GM21576 (cell line): ENCODE measurements at regions not wholly inside any gene's neighbourhood (a gene's known extent, or its start where the extent isn't known, plus 50 kb on each side); places are given as distances from the start of the nearest gene placed in this dataset.

ENCODE experiments used
- ATAC-seq: cut with Tn5 transposase; IDR thresholded peaks from one replicate; pipeline ENCODE4 v1.9.1; 2021; ENCODE audit warnings: mild to moderate bottlenecking, moderate library complexity; ENCODE audit not compliant: unreplicated experiment

DNA sequence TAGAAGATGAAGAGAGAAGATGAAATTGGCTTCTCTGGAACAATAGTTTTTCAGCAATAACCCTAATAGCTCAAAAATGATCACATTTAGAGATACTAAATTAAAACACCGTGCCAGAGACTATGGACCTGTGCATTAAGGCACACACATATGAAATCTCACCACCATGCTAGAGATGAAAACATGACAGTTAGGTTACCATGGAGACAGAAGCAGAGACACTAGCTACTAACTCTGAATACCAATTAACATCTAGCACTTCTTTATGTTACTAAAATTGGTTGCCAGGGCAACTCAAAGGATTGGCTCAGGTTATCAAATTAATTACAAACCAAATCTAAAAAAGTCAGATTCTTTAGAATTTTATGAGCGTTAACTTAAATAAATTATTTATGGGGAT, 337.7 kb downstream of the PLK2 start:
- no peak for ATAC-seq

DNA sequence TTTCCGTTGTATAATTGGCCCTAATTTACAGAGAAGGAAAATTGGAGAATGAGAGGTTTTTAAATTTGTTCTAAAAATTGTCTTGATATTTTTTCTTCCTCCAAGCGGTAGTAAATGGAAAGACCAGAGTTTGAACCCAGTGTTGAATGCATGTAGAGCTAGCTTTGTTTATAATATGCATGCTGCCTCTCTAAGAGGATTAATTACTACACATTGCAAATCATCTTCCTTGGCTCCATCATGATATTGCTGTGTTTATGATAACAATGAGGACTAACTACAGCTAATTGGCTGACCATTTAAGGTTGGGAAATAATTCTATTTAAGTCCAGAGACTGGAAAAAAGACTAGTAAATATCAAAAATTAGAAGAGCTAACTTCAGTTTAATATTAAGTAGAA, 338.5 kb downstream of the PLK2 start:
- ATAC-seq, result no peak

- no peak for ATAC-seq
Measured at GRCh38 chr5:58117542-58117941, 342.3 kb downstream of the PLK2 start.

GRCh38 chr5:58116346-58116745, 343.5 kb downstream of the PLK2 start:
- ATAC-seq, result no peak

DNA sequence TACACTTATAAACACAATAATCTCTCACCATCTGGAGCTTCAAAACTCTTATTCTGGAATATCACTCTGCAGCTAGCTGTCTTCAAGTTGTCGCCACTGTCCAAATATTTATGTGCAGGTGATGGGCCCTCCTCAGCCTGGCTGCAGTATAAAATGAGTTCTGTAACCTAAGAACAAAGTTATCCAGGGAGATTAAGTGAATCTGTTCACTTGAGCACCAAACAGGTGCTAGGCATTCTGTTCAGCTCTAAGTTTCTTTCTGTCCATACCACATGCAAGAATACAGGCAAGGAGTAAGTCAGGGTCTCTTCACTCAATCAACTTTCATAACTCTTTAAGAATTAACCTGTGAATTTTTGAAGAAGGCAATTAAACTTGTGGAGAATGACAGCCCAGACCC, 344.1 kb downstream of the PLK2 start:
- no peak for ATAC-seq

GRCh38 chr5:58114324-58114723, 345.6 kb downstream of the PLK2 start:
- no peak for ATAC-seq

DNA sequence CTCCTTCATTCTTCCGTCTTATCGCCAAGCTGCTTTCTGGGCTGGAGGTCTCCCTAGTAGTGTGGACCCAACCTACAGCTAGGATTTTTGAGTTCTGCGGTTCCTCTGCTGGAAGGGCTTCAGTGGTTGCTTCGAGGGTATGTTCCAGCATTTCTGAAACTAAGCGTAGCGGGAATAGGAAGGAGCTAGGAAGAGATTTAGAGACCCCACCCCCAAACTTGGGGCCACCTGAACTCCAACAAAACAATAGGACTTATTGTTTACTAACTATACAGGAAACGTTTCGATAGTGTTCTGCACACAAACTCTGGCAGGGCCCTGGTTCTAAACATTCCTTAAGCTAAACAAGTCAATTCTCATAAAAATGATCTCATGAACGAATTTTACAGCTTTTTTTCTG, 346.7 kb downstream of the PLK2 start:
- no peak for ATAC-seq

- ATAC-seq, result no peak
Measured at GRCh38 chr5:58108511-58108910, 351.4 kb downstream of the PLK2 start.

GRCh38 chr5:58107704-58108103, 352.2 kb downstream of the PLK2 start:
- no peak for ATAC-seq

DNA sequence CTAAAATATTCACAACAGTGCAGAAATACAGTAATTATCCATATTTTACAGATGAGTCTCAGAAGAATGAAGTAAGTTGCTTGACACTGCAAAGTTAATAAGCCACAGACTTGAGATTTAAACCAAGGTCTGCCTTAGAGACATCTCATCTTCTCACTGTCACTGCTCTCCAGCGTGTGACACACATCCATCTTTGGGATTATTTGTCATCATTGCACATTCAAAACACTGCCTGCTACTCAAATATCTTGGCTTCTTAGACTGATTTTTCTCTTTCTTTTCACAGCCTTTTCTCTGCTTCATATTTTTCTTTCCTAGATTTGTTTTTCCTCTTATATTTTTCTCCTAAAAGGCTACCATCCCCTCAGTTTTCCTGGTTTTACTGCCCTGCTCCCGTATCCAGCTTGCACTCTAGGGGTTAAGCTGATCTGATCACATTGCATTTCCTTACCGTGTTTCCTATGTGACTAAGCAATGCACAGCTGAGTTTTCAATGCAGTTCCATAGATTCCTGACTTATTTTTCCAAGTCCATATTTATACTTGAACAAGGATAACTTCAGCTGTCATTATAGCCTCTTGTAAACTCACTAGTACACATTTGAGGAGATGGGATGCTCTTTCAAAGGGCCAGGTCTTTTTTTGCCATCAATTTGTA, 353.0 kb downstream of the PLK2 start:
- ATAC-seq, result no peak

DNA sequence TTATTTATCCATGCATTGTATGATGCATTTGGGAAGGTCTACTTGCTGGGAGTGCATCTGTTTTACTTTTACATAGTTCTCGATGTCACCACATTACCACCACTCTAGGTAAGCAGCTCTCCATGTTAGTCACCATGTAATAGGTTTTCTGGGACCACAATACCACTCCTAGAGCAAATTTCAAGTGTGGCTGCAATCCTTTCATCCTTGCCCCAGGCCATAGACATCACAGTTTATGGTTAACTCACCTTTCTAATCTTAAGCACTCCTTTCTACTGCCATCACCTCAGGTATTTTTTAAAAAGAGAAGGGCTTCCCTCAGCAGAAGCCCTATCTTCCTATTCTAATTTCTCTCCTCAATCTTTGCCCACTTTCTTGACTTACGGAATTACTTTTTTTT, 354.1 kb downstream of the PLK2 start:
- no peak for ATAC-seq

- ATAC-seq, result no peak
Measured at GRCh38 chr5:58099257-58099656, 360.6 kb downstream of the PLK2 start.

DNA sequence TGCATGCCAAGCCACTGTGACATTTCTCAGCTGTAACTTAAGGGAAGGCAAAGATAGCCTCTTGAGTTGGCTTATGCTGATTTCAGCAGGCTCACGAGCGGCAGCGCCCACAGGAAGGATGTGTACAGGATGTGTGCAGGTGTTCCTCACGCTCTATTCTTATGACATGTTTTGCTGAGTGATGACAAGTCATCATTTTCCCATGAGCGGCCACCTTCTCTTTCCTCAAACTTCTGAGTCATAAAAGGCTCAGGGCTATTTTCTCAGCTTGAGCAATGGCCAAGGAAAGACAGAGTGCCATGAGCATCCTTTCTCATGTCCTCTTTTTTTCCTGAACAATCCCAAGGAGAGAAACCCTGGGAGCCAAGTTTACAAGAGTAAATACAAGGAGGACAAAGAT, 365.9 kb downstream of the PLK2 start:
- no peak for ATAC-seq

DNA sequence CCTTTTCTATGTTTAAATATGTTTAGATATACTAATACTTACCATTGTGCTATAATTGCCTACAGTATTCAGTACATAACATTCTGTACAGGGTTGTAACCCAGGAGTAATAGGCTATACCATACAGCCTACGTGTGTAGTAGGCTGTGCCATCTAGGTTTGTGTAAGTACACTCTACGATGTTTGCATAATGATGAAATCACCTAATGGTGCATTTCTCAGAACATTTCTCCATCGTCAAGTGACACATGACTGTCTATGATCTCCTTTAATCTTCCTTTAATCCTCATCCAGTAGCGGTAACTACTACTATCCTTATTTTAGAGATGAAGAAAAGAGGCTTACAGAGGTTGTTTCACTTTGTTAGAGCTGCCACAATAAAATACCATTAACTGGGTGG, 369.2 kb downstream of the PLK2 start:
- no peak for ATAC-seq

DNA sequence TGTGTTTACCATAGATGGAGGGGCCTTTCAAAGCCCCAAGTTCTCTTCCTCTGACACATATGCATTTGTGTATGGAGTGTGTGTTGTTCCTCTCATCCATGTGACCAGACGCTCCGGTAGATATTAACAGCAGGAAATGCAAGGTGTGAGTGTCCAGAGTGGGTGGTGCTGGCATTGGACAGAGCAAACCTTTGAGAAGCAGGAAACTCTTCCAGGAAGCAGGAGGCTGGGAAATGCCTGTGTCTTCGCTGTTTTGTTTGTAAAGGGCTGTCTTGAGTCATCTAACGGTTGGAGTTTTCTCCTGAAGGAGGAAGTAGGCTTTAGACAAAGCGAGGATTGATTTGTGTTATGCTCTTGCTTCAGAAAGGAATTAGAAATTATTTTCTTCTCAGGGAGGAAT, 370.9 kb downstream of the PLK2 start:
- ATAC-seq, result no peak

- no peak for ATAC-seq
Measured at GRCh38 chr5:58087905-58088304, 372.0 kb downstream of the PLK2 start.

DNA sequence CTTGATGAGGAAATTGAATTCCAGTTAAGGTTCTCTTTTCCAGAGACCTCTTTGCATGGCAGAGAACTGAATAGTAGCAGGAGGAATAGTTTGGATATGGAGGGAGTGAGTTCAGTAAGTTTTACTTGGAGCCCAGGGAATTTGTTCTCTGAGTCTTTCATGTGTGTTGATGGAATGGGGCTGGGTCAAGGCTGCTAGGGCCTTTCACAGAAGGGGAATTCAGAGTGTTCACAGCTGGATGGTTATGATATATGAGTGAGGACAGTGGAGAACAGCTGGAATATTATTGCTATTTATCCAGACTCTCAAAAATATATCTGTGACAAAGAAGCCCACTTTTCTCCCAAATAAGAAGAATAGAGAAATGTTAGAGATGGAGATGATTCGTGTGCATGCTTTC, 372.8 kb downstream of the PLK2 start:
- ATAC-seq, result no peak

DNA sequence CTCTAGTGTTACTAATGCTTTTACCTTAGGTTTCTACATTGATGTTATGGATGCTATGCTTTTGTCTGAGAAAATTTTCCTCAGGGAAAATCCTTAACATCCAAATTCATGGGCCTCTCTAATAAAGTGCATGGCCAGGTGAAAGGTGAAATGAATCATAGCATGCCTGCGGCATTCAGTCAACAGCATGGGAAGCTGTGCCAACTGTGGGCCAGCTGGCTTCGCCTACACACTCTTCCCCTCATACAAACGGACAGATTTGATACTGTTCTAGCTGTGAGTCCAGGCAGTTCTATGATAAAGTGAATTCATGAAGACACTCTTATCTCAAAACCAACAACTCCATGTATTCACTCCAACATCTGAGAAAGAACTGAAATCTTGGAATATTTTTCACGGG, 374.1 kb downstream of the PLK2 start:
- no peak for ATAC-seq

GRCh38 chr5:58081435-58081834, 378.5 kb downstream of the PLK2 start:
- no peak for ATAC-seq

GRCh38 chr5:58080573-58080972, 379.3 kb downstream of the PLK2 start:
- no peak for ATAC-seq

GRCh38 chr5:58077966-58078365, 381.9 kb downstream of the PLK2 start:
- no peak for ATAC-seq

- ATAC-seq, result no peak
Measured at GRCh38 chr5:58077416-58077815, 382.5 kb downstream of the PLK2 start.

- no peak for ATAC-seq
Measured at GRCh38 chr5:58076483-58077257, 383.2 kb downstream of the PLK2 start.
